Liver (tissue), 3 donors: ENCODE measurements at regions not wholly inside any gene's neighbourhood (a gene's known extent, or its start where the extent isn't known, plus 50 kb on each side); places are given as distances from the start of the nearest gene placed in this dataset.

Source experiments
- ATF3 ChIP-seq: IDR thresholded peaks from 2 replicates; pipeline ENCODE4 v1.6.1; 2016; ENCODE audit warnings: antibody characterized with exemption
- CTCF ChIP-seq: fragments of 150-350 bp; IDR thresholded peaks from 2 replicates; pipeline ENCODE4 v1.5.1; 2017; ENCODE audit warnings: improper control_type of control experiment, low read depth, low read length; ENCODE audit not compliant: missing input control
- EGR1 ChIP-seq, 2 donors: IDR thresholded peaks; 2 replicates each; pipeline ENCODE4 v1.6.1; 2016 to 2018; ENCODE audit warnings: antibody characterized with exemption in 2 of 2, low read depth in 2 of 2
- FOXA2 ChIP-seq: IDR thresholded peaks from 2 replicates; pipeline ENCODE4 v1.6.1; 2016; ENCODE audit warnings: antibody characterized with exemption
- GABPA ChIP-seq, 2 donors: IDR thresholded peaks in 1 of 2; conservative IDR thresholded peaks in 1 of 2; 2 replicates each; pipeline ENCODE4 v1.6.1; 2016; ENCODE audit warnings: antibody characterized with exemption in 2 of 2, mild to moderate bottlenecking in 1 of 2, moderate library complexity in 1 of 2
- HNF4G ChIP-seq: IDR thresholded peaks from 2 replicates; pipeline ENCODE4 v1.6.1; 2016; ENCODE audit warnings: antibody characterized with exemption
- JUND ChIP-seq, 2 donors: IDR thresholded peaks; 2 replicates each; pipeline ENCODE4 v1.6.1; 2016; ENCODE audit warnings: antibody characterized with exemption in 2 of 2
- NR2F2 ChIP-seq: IDR thresholded peaks from 2 replicates; pipeline ENCODE4 v1.6.1; 2016; ENCODE audit warnings: antibody characterized with exemption
- RAD21 ChIP-seq, 2 donors: IDR thresholded peaks; 2 replicates each; pipeline ENCODE4 v1.6.1; 2016; ENCODE audit warnings: antibody characterized with exemption in 2 of 2, mild to moderate bottlenecking in 2 of 2
- REST ChIP-seq: IDR thresholded peaks from 2 replicates; pipeline ENCODE4 v1.6.1; 2016; ENCODE audit warnings: antibody characterized with exemption, mild to moderate bottlenecking
- SP1 ChIP-seq: IDR thresholded peaks from 2 replicates; pipeline ENCODE4 v1.6.1; 2018; ENCODE audit warnings: antibody characterized with exemption, mild to moderate bottlenecking
- TAF1 ChIP-seq: conservative IDR thresholded peaks from 2 replicates; pipeline ENCODE4 v1.6.1; 2016; ENCODE audit warnings: antibody characterized with exemption, mild to moderate bottlenecking
- YY1 ChIP-seq: IDR thresholded peaks from 2 replicates; pipeline ENCODE4 v1.6.1; 2016; ENCODE audit warnings: antibody characterized with exemption, mild to moderate bottlenecking
- TF ChIP-seq, protein P1 (sequence below): IDR thresholded peaks from 2 replicates; pipeline ENCODE4 v1.6.1; 2016; ENCODE audit warnings: antibody characterized with exemption
- donor health status: healthy.
- donor health status: healthy.

GRCh38 chr3:159925248-159925647, 63.4 kb upstream of the IL12A start:
- TF ChIP-seq CTCF (no peak), NR2F2 (no peak), TAF1 (no peak), REST (no peak), RAD21 (IDR thresholded peaks at IDR 0.05) (no peak), ATF3 (no peak), YY1 (no peak), GABPA (IDR thresholded peaks at IDR 0.05 in 1 of 2, conservative IDR thresholded peaks at IDR 0.05 in 1 of 2) (no peak), HNF4G (no peak), EGR1 (IDR thresholded peaks at IDR 0.05; ENCODE audit: low read depth in 2 of 2) (no peak), JUND (IDR thresholded peaks at IDR 0.05) (no peak), SP1 (no peak), FOXA2 (no peak)
- TF ChIP-seq, protein P1, sequence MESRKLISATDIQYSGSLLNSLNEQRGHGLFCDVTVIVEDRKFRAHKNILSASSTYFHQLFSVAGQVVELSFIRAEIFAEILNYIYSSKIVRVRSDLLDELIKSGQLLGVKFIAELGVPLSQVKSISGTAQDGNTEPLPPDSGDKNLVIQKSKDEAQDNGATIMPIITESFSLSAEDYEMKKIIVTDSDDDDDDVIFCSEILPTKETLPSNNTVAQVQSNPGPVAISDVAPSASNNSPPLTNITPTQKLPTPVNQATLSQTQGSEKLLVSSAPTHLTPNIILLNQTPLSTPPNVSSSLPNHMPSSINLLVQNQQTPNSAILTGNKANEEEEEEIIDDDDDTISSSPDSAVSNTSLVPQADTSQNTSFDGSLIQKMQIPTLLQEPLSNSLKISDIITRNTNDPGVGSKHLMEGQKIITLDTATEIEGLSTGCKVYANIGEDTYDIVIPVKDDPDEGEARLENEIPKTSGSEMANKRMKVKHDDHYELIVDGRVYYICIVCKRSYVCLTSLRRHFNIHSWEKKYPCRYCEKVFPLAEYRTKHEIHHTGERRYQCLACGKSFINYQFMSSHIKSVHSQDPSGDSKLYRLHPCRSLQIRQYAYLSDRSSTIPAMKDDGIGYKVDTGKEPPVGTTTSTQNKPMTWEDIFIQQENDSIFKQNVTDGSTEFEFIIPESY: no peak
